Thyroid gland (tissue), 4 donors: ENCODE measurements at regions not wholly inside any gene's neighbourhood (a gene's known extent, or its start where the extent isn't known, plus 50 kb on each side); places are given as distances from the start of the nearest gene placed in this dataset.

Source experiments
- DNase-seq, 2 donors: peaks; one replicate each; pipeline ENCODE4 v3.0.0-alpha.2; 2019
- H3K27ac ChIP-seq, 3 donors: fragments of 200-600 bp; sonication (generic); 1 replicate in 2 of 3; 2 replicates in 1 of 3; pipeline ENCODE4 v1.5.1; 2016 to 2019; ENCODE audit warnings: mild to moderate bottlenecking in 1 of 3, moderate library complexity in 1 of 3
- H3K27me3 ChIP-seq: fragments of 200-600 bp; sonication (generic); one replicate; pipeline ENCODE4 v1.5.1; 2019
- H3K36me3 ChIP-seq, 2 donors: fragments of 200-600 bp; sonication (generic); one replicate each; pipeline ENCODE4 v1.5.1; 2016 to 2019
- H3K4me1 ChIP-seq, 2 donors: fragments of 200-600 bp; sonication (generic); one replicate each; pipeline ENCODE4 v1.5.1; 2017 to 2019
- H3K4me3 ChIP-seq, 3 donors: fragments of 200-600 bp; sonication (generic); replicated peaks in 1 of 3; 1 replicate in 2 of 3; 2 replicates in 1 of 3; pipeline ENCODE4 v1.5.1; 2016; ENCODE audit warnings: mild to moderate bottlenecking in 1 of 3
- H3K9me3 ChIP-seq: fragments of 200-600 bp; sonication (generic); one replicate; pipeline ENCODE4 v1.5.1; 2017
- POLR2A ChIP-seq, 2 donors: fragments of 450-650 bp; IDR thresholded peaks; one replicate each; pipeline ENCODE4 v1.6.1; 2017; ENCODE audit warnings: antibody characterized with exemption in 2 of 2, mild to moderate bottlenecking in 2 of 2, moderate library complexity in 1 of 2
- WGBS, 2 donors: methylation state at CpG; one replicate each; pipeline ENCODE4 v1.1.5; 2017; 5-methylcytosine and 5-hydroxymethylcytosine counted together
- intact Hi-C: fragments of 100-400 bp; cut with DNase I; formaldehyde crosslinking; loops from one replicate; pipeline ENCODE4 v1.15.1; 2023
- TF ChIP-seq, protein P1 (sequence below), 6 experiments: fragments of 200-600 bp in 3 of 6; fragments of 450-650 bp in 3 of 6; sonication (generic) in 3 of 6; IDR thresholded peaks; one replicate each; pipeline ENCODE4 v1.5.1; 2016 to 2019; ENCODE audit warnings: antibody characterized with exemption in 6 of 6, mild to moderate bottlenecking in 2 of 6, inconsistent platforms in 1 of 6, moderate library complexity in 1 of 6

DNA sequence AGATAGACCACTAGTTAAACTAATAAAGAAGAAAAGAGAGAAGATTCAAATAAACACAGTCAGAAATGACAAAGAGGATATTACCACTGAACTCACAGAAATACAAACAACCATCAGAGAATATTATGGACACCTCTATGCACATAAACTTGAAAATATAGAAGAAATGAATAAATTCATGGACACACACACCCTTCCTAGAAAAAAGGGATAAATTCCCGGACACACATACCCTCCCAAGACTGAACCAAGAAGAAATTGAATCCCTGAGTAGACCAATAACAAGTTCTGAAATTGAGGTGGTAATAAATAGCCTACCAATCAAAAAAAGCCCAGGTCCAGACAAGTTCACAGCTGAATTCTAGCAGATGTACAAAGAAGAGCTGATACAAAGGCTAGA is 187.9 kb downstream of the SEC23A start:
- Histone ChIP-seq H3K27ac (no peak overlapping the region), H3K36me3 (no peaks in the 10 kb centered on the region), H3K4me3 (no peak overlapping the region), H3K4me1 (no peaks in the 10 kb centered on the region), H3K27me3 (no peaks in the 10 kb centered on the region), H3K9me3 (no peaks in the 10 kb centered on the region)
- no peak for TF ChIP-seq POLR2A (IDR thresholded peaks at IDR 0.05)
- TF ChIP-seq, protein P1, sequence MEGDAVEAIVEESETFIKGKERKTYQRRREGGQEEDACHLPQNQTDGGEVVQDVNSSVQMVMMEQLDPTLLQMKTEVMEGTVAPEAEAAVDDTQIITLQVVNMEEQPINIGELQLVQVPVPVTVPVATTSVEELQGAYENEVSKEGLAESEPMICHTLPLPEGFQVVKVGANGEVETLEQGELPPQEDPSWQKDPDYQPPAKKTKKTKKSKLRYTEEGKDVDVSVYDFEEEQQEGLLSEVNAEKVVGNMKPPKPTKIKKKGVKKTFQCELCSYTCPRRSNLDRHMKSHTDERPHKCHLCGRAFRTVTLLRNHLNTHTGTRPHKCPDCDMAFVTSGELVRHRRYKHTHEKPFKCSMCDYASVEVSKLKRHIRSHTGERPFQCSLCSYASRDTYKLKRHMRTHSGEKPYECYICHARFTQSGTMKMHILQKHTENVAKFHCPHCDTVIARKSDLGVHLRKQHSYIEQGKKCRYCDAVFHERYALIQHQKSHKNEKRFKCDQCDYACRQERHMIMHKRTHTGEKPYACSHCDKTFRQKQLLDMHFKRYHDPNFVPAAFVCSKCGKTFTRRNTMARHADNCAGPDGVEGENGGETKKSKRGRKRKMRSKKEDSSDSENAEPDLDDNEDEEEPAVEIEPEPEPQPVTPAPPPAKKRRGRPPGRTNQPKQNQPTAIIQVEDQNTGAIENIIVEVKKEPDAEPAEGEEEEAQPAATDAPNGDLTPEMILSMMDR (IDR thresholded peaks at IDR 0.05), result no peak
- intact Hi-C loops, result no loop called here
- DNase-seq, result no peak
- WGBS, 2 donors, result 78 to 83% methylated on average over 1 of the region's 1 CpG

DNA sequence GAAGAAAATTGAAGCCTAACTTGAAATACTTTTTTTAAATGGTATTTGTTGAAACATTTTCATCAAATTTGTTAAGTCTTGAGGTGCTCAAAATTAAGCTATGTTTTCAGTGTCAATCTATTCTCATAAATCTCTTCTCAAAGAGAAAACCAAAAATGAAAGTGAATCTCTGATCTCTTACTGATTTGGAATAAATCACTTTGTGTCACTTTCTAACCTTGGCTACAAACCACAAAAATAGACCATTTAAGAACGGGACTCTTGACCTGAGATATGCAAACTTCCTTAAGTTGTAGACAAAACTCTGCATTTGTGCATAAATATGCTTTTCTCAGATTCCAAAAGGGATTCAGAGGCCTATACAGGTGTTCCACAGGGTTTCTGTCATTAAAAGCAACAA is 192.9 kb downstream of the SEC23A start:
- TF ChIP-seq, protein P1 (IDR thresholded peaks at IDR 0.05), result no peak
- TF ChIP-seq POLR2A (IDR thresholded peaks at IDR 0.05), result no peak
- Histone ChIP-seq H3K9me3 (no peaks in the 10 kb centered on the region), H3K4me1 (no peaks in the 10 kb centered on the region), H3K27ac (no peak overlapping the region), H3K36me3 (no peaks in the 10 kb centered on the region), H3K27me3 (no peaks in the 10 kb centered on the region), H3K4me3 (no peak overlapping the region)
- intact Hi-C loops, result no loop called here
- 59 to 65% methylated on average over 1 of the region's 1 CpG for WGBS, 2 donors
- DNase-seq, result no peak

DNA sequence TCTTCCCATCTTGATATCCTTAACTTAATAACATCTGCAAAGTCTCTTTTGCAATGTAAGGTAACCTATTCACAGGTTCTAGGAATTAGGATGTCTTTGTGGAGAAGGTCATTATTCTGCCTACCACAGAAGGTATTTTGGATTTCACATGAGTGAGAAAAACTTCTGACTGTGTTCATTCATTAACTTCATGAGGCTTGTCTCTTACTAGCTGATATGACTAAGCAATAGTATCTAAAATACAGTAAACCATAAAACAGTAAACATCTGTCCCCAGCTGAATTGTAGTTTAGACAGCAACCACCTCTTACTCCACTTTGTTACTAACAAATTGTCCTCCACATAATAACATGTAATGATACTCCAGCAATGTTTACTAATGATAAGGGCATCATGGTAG is 198.1 kb downstream of the SEC23A start:
- Histone ChIP-seq H3K36me3 (no peaks in the 10 kb centered on the region), H3K27me3 (no peaks in the 10 kb centered on the region), H3K27ac (no peak overlapping the region), H3K4me1 (no peaks in the 10 kb centered on the region), H3K9me3 (no peaks in the 10 kb centered on the region), H3K4me3 (no peak overlapping the region)
- intact Hi-C loops, result no loop called here
- TF ChIP-seq, protein P1 (IDR thresholded peaks at IDR 0.05), result no peak
- TF ChIP-seq POLR2A (IDR thresholded peaks at IDR 0.05), result no peak
- DNase-seq, result no peak

DNA sequence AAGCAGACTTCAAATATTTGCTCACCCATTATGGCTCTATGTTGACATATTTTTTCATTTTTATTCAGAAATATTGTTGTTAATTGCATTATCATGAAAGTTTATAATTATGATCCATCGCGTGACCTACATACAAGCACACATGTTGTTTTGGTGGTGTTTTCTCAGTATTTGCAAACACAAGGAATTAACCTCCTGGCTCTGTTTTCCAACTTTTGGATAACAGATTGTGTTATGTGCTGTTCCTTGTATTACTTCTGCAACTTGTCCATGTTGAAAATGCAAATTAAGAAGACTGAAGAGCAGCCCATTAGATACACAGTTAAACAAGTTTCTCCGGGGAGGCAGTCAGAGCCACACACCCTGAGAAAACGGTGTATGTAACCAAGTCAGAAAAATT is 201.2 kb downstream of the SEC23A start:
- no peaks in the 10 kb centered on the region for H3K4me1 ChIP-seq
- WGBS, 2 donors, result 91 to 92% methylated on average over 4 of the region's 4 CpGs
- DNase-seq, result no peak
- H3K9me3 ChIP-seq, result no peaks in the 10 kb centered on the region
- TF ChIP-seq, protein P1 (IDR thresholded peaks at IDR 0.05), result no peak
- TF ChIP-seq POLR2A (IDR thresholded peaks at IDR 0.05), result no peak
- H3K27me3 ChIP-seq, result no peaks in the 10 kb centered on the region
- H3K27ac ChIP-seq, result no peak overlapping the region
- no peak overlapping the region for H3K4me3 ChIP-seq
- no peaks in the 10 kb centered on the region for H3K36me3 ChIP-seq
- intact Hi-C loops, result no loop called here

DNA sequence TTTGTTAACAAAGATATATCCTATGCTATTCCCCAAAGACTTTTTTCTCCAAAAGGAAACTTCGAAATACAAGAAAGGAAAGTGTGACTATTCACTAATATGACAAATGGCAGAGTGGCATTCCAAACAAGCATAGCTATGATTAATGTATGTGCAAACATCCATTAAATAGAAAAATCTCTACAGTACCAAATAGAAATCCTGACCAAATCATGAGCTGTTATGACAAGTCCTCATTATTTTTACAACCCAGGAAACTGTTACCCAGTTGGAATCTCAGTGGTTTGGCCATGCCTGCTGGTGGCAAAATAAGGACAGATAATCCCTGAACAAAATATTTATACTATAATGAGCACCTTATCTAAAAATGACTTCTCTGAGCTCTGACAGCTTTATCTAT is 202.1 kb downstream of the SEC23A start:
- DNase-seq, result no peak
- 73 to 77% methylated on average over 1 of the region's 1 CpG for WGBS, 2 donors
- Histone ChIP-seq H3K4me3 (no peak overlapping the region), H3K9me3 (no peaks in the 10 kb centered on the region), H3K27ac (no peak overlapping the region), H3K4me1 (no peaks in the 10 kb centered on the region), H3K36me3 (no peaks in the 10 kb centered on the region), H3K27me3 (no peaks in the 10 kb centered on the region)
- intact Hi-C loops, result no loop called here
- TF ChIP-seq, protein P1 (IDR thresholded peaks at IDR 0.05), result no peak
- TF ChIP-seq POLR2A (IDR thresholded peaks at IDR 0.05), result no peak
